K562 (cell line): ENCODE measurements at regions not wholly inside any gene's neighbourhood (a gene's known extent, or its start where the extent isn't known, plus 50 kb on each side); places are given as distances from the start of the nearest gene placed in this dataset.

ENCODE experiments used
- ATAC-seq: fragments of 200-7000 bp; cut with Tn5 transposase; 3 replicates; pipeline ENCODE4 v1.9.1; 2020; ENCODE audit warnings: moderate library complexity
- BruUV-seq: library from RNA; stranded (reverse); fragments of 400-500 nt; replicated peaks from 2 replicates; lab custom pipeline; 2021; lab: Mats Ljungman, UMichigan
- CTCF ChIA-PET: fragments of 300-600 bp; formaldehyde crosslinking; extraction: SDS; loops from one replicate; lab custom pipeline; 2021; ENCODE audit warnings: low intra/inter-chr PET ratio; lab: Yijun Ruan, JAX
- POLR2A ChIA-PET: fragments of 300-600, 350-650 bp; sonication (Branson Sonifier 250); formaldehyde crosslinking; extraction: SDS; loops from one replicate; lab custom pipeline; 2021; ENCODE audit warnings: antibody characterized with exemption, inconsistent platforms; lab: Yijun Ruan, JAX
- DNase-seq, 4 experiments: peaks; one replicate each; pipeline versions ENCODE4 v3.0.0 to v3.0.0-alpha.2; 2011 to 2018; ENCODE audit warnings: low spot score in 3 of 4, mixed read lengths in 3 of 4; ENCODE audit errors: extremely low read depth in 1 of 4
- FAIRE-seq: peaks from 2 replicates; lab custom pipeline; 2011; peaks lifted over from hg19 to GRCh38; lab: Jason Lieb, UNC
- H2AFZ ChIP-seq: 2 replicates; pipeline ENCODE4 v1.6.0; 2011; ENCODE audit warnings: low read depth, low read length, control low read depth, inconsistent platforms
- H3K27ac ChIP-seq: fragments of 200-600 bp; 3 replicates; pipeline ENCODE4 v1.8.0; 2011; ENCODE audit warnings: low read depth, mild to moderate bottlenecking, control low read depth, inconsistent platforms, low read length, moderate library complexity, mixed read lengths; ENCODE audit errors: extremely low read depth
- H3K27me3 ChIP-seq, 2 experiments: fragments of 300-600 bp in 1 of 2; 2 replicates in 1 of 2; 3 replicates in 1 of 2; pipeline versions ENCODE4 v1.6.0 to v1.8.0; 2011; ENCODE audit warnings: inconsistent platforms in 2 of 2, low read length in 2 of 2, mild to moderate bottlenecking in 1 of 2, mixed read lengths in 1 of 2, moderate library complexity in 1 of 2; ENCODE audit not compliant: control insufficient read depth in 2 of 2, insufficient read depth in 2 of 2
- H3K36me3 ChIP-seq: fragments of 300-600 bp; 3 replicates; pipeline ENCODE4 v1.8.0; 2011; ENCODE audit warnings: mild to moderate bottlenecking, low read length, inconsistent platforms; ENCODE audit not compliant: control insufficient read depth, insufficient read depth
- H3K4me1 ChIP-seq, 2 experiments: fragments of 200-600 bp in 1 of 2; replicated peaks in 1 of 2; 2 replicates in 1 of 2; 3 replicates in 1 of 2; pipeline versions ENCODE4 v1.5.1 to v1.8.0; 2011; ENCODE audit warnings: inconsistent platforms in 2 of 2, low read length in 2 of 2, mild to moderate bottlenecking in 1 of 2, mixed read lengths in 1 of 2, moderate library complexity in 1 of 2; ENCODE audit not compliant: control insufficient read depth in 2 of 2, insufficient read depth in 2 of 2
- H3K4me2 ChIP-seq: 2 replicates; pipeline ENCODE4 v1.6.1; 2011; ENCODE audit warnings: low read length, control low read depth, inconsistent platforms, mixed read lengths; ENCODE audit not compliant: insufficient read depth
- H3K4me3 ChIP-seq: fragments of 200-600 bp; sonication (generic), shearing (Covaris generic); 2 replicates; pipeline ENCODE4 v1.5.1; 2016; ENCODE audit warnings: control low read depth, inconsistent platforms
- H3K79me2 ChIP-seq: fragments of 200-600 bp; 3 replicates; pipeline ENCODE4 v1.8.0; 2011; ENCODE audit warnings: low read length, inconsistent platforms; ENCODE audit not compliant: control insufficient read depth, insufficient read depth
- H3K9ac ChIP-seq, 2 experiments: 2 replicates each; pipeline versions ENCODE4 v1.6.0 to v1.6.1; 2011; ENCODE audit warnings: low read depth in 2 of 2, low read length in 2 of 2, control low read depth in 1 of 2, inconsistent platforms in 1 of 2, mild to moderate bottlenecking in 1 of 2, mixed read lengths in 1 of 2; ENCODE audit not compliant: insufficient read depth in 1 of 2
- H3K9me1 ChIP-seq: one replicate; pipeline ENCODE4 v1.6.0; 2011; ENCODE audit warnings: inconsistent platforms, mild to moderate bottlenecking, low read length, moderate library complexity; ENCODE audit not compliant: control insufficient read depth, insufficient read depth
- H3K9me3 ChIP-seq: replicated peaks from 2 replicates; pipeline ENCODE4 v1.5.1; 2011; ENCODE audit warnings: low read depth, low read length, inconsistent platforms; ENCODE audit not compliant: control insufficient read depth, insufficient read depth
- H4K20me1 ChIP-seq: replicated peaks from 2 replicates; pipeline ENCODE4 v1.6.1; 2011; ENCODE audit warnings: low read length, inconsistent platforms, mixed read lengths; ENCODE audit not compliant: control insufficient read depth, insufficient read depth
- CBFA2T2 ChIP-seq: fragments of 450-650 bp; conservative IDR thresholded peaks from 2 replicates; pipeline ENCODE4 v1.6.1; 2017; ENCODE audit warnings: mild to moderate bottlenecking
- CBX1 ChIP-seq: sonication (generic); IDR thresholded peaks from 2 replicates; pipeline ENCODE4 v1.6.1; 2016; ENCODE audit warnings: antibody characterized with exemption, low read depth, mild to moderate bottlenecking
- CEBPG ChIP-seq, 3 experiments: fragments of 200-800 bp in 1 of 3; sonication (Bioruptor generic) in 1 of 3; sonication (generic) in 1 of 3; formaldehyde crosslinking in 1 of 3; IDR thresholded peaks in 2 of 3; conservative IDR thresholded peaks in 1 of 3; 2 replicates each; pipeline versions ENCODE4 v1.6.1 to v1.8.0; 2016 to 2022; ENCODE audit warnings: missing compliant biosample characterization in 2 of 3, missing genetic modification characterization in 2 of 3, mild to moderate bottlenecking in 1 of 3, missing genetic modification reagents in 1 of 3
- CREB5 ChIP-seq: fragments of 250-450 bp; sonication (Bioruptor Pico); IDR thresholded peaks from 2 replicates; pipeline ENCODE4 v1.5.0; 2020; ENCODE audit warnings: mild to moderate bottlenecking
- EP400 ChIP-seq: fragments of 450-650 bp; IDR thresholded peaks from 2 replicates; pipeline ENCODE4 v1.6.1; 2017; ENCODE audit warnings: antibody characterized with exemption, mild to moderate bottlenecking, moderate library complexity
- KAT2B ChIP-seq: IDR thresholded peaks from one replicate; pipeline ENCODE4 v1.6.1; 2012; ENCODE audit warnings: low read depth, mild to moderate bottlenecking, control low read depth, inconsistent platforms, low read length, moderate library complexity
- WGBS: fragments of 100-300 bp; shearing (Covaris generic); methylation state at CpG from one replicate; pipeline ENCODE4 v1.1.6; 2016; ENCODE audit warnings: low coverage, mixed read lengths; ENCODE audit not compliant: insufficient coverage; ENCODE audit errors: missing lambda C conversion rate; 5-methylcytosine and 5-hydroxymethylcytosine counted together
- in situ Hi-C: fragments of 300-500 bp; cut with MboI; formaldehyde crosslinking; loops from 4 replicates; pipeline ENCODE4 v1.15.0; 2018; ENCODE audit warnings: inconsistent platforms, mixed read lengths
- intact Hi-C: fragments of 100-400 bp; cut with micrococcal nuclease; formaldehyde crosslinking; loops from 2 replicates; pipeline ENCODE4 v1.14.2; 2022

- WGBS = 56% methylated on average over 8 of the region's 8 CpGs
- no peaks in the 10 kb centered on the region for H3K36me3 ChIP-seq
- intact Hi-C loops = no loop called here
- H3K79me2 ChIP-seq = no peaks in the 10 kb centered on the region
- POLR2A ChIA-PET = interaction anchor here (0.6 kb wide), 2 partner anchors 357 to 522 kb away, joined by 3 read pairs; no protein-coding TSS in a partner anchor
- no peak overlapping the region for H3K27ac ChIP-seq
- DNase-seq = no peak
- no peak for ATAC-seq
- no peak overlapping the region for H3K4me3 ChIP-seq
- H3K4me1 ChIP-seq = peaks cover 0 to 6% of the 10 kb centered on the region in 2 experiments; a peak in 2 of 5 replicates
- no peak for FAIRE-seq
- in situ Hi-C loops = no loop called here
- no peak overlapping the region for H3K4me2 ChIP-seq
- peak overlapping the region; percentile 46; the same call in 1 of the 2 replicates for H2AFZ ChIP-seq
- H3K9me1 ChIP-seq = no peaks in the 10 kb centered on the region
- no TSS peak for BruUV-seq
- no peak for TF ChIP-seq CEBPG (CRISPR knock-in tag; IDR thresholded peaks at IDR 0.05)
- peak in 1 of 2 experiments; percentile 25; a peak in 1 of 4 replicates for TF ChIP-seq CEBPG (tag; conservative IDR thresholded peaks at IDR 0.05 in 1 of 2, IDR thresholded peaks at IDR 0.05 in 1 of 2)
- no peak for TF ChIP-seq CREB5 (CRISPR knock-in tag)
- TF ChIP-seq CBFA2T2 = no peak
- no peak for TF ChIP-seq CBX1
- TF ChIP-seq KAT2B = no peak
- TF ChIP-seq EP400 = 0 out of 2 replicates have a peak, but pooled peaks have one; percentile 19
- TF ChIP-seq, all 486 proteins: peak for 2
- Histone ChIP-seq H4K20me1 (no peaks in the 10 kb centered on the region), H3K27me3 (no peaks in the 10 kb centered on the region), H3K9me3 (no peaks in the 10 kb centered on the region), H3K9ac (no peak overlapping the region)
- CTCF ChIA-PET = no interaction called here
Observed at GRCh38 chr21:35457097-35457804, 408.1 kb upstream of the RUNX1 start.
